Liver (tissue), 7 donors: ENCODE measurements at regions not wholly inside any gene's neighbourhood (a gene's known extent, or its start where the extent isn't known, plus 50 kb on each side); places are given as distances from the start of the nearest gene placed in this dataset.

Experiments used
- DNase-seq: peaks from one replicate; pipeline ENCODE4 v3.0.0-alpha.2; 2017; ENCODE audit warnings: low spot score
- H3K27ac ChIP-seq, 2 donors: one replicate each; pipeline ENCODE4 v1.7.0; 2013; ENCODE audit warnings: inconsistent platforms in 2 of 2, low read length in 2 of 2, control low read depth in 1 of 2, low read depth in 1 of 2, mild to moderate bottlenecking in 1 of 2
- H3K27me3 ChIP-seq, 4 donors: one replicate each; pipeline versions ENCODE4 v1.6.1 to v1.7.0; 2013; ENCODE audit warnings: low read length in 3 of 4, inconsistent platforms in 1 of 4, mild to moderate bottlenecking in 1 of 4, moderate library complexity in 1 of 4; ENCODE audit not compliant: control insufficient read depth in 4 of 4, insufficient read depth in 4 of 4
- H3K36me3 ChIP-seq, 4 donors: one replicate each; pipeline versions ENCODE4 v1.6.1 to v1.7.0; 2013; ENCODE audit warnings: low read length in 3 of 4, mild to moderate bottlenecking in 3 of 4, low read depth in 1 of 4, moderate library complexity in 1 of 4; ENCODE audit not compliant: control insufficient read depth in 4 of 4, insufficient read depth in 3 of 4
- H3K4me1 ChIP-seq, 4 donors: one replicate each; pipeline versions ENCODE4 v1.6.1 to v1.7.0; 2013; ENCODE audit warnings: low read length in 3 of 4, mild to moderate bottlenecking in 3 of 4, moderate library complexity in 1 of 4; ENCODE audit not compliant: control insufficient read depth in 4 of 4, insufficient read depth in 4 of 4
- H3K4me3 ChIP-seq, 3 donors: one replicate each; pipeline versions ENCODE4 v1.6.1 to v1.7.0; 2013; ENCODE audit warnings: low read length in 3 of 3, control low read depth in 1 of 3, low read depth in 1 of 3, mild to moderate bottlenecking in 1 of 3
- H3K9ac ChIP-seq, 2 donors: one replicate each; pipeline ENCODE4 v1.7.0; 2013; ENCODE audit warnings: low read length in 2 of 2, mild to moderate bottlenecking in 2 of 2, moderate library complexity in 2 of 2, control low read depth in 1 of 2, low read depth in 1 of 2
- H3K9me3 ChIP-seq, 4 donors: one replicate each; pipeline versions ENCODE4 v1.6.1 to v1.7.0; 2013; ENCODE audit warnings: low read length in 3 of 4; ENCODE audit not compliant: control insufficient read depth in 4 of 4
- EGR1 ChIP-seq, 2 donors: IDR thresholded peaks; 2 replicates each; pipeline ENCODE4 v1.6.1; 2016 to 2018; ENCODE audit warnings: antibody characterized with exemption in 2 of 2, low read depth in 2 of 2
- FOXA1 ChIP-seq: IDR thresholded peaks from 2 replicates; pipeline ENCODE4 v1.6.1; 2016; ENCODE audit warnings: antibody characterized with exemption
- FOXA2 ChIP-seq: IDR thresholded peaks from 2 replicates; pipeline ENCODE4 v1.6.1; 2016; ENCODE audit warnings: antibody characterized with exemption
- GABPA ChIP-seq, 2 donors: IDR thresholded peaks in 1 of 2; conservative IDR thresholded peaks in 1 of 2; 2 replicates each; pipeline ENCODE4 v1.6.1; 2016; ENCODE audit warnings: antibody characterized with exemption in 2 of 2, mild to moderate bottlenecking in 1 of 2, moderate library complexity in 1 of 2
- MAX ChIP-seq: IDR thresholded peaks from 2 replicates; pipeline ENCODE4 v1.6.1; 2016; ENCODE audit warnings: antibody characterized with exemption
- RXRA ChIP-seq, 2 donors: IDR thresholded peaks; 2 replicates each; pipeline ENCODE4 v1.6.1; 2017 to 2018; ENCODE audit warnings: antibody characterized with exemption in 2 of 2, mild to moderate bottlenecking in 1 of 2
- ZBTB33 ChIP-seq: IDR thresholded peaks from 2 replicates; pipeline ENCODE4 v1.6.1; 2016; ENCODE audit warnings: antibody characterized with exemption
- WGBS: extraction: QIAGEN DNeasy Blood & Tissue Kit; methylation state at CpG from one replicate; pipeline ENCODE4 v1.1.7; 2013; 5-methylcytosine and 5-hydroxymethylcytosine counted together
- TF ChIP-seq, protein P1 (sequence below): IDR thresholded peaks from 2 replicates; pipeline ENCODE4 v1.6.1; 2016; ENCODE audit warnings: antibody characterized with exemption
- donor health status: healthy.
- donor health status: healthy.
- donor health status: healthy.
- donor health status: healthy.

GRCh38 chr6:163637524-163637923, 223.0 kb downstream of the QKI start:
- no peaks in the 10 kb centered on the region for H3K36me3 ChIP-seq
- TF ChIP-seq FOXA2 (no peak), ZBTB33 (no peak), FOXA1 (no peak), MAX (no peak), EGR1 (IDR thresholded peaks at IDR 0.05; ENCODE audit: low read depth in 2 of 2) (no peak)
- TF ChIP-seq, protein P1, sequence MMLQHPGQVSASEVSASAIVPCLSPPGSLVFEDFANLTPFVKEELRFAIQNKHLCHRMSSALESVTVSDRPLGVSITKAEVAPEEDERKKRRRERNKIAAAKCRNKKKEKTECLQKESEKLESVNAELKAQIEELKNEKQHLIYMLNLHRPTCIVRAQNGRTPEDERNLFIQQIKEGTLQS = no peak
- no peak for DNase-seq
- no peaks in the 10 kb centered on the region for H3K4me1 ChIP-seq
- no peak overlapping the region for H3K27ac ChIP-seq
- H3K27me3 ChIP-seq = no peaks in the 10 kb centered on the region
- H3K9me3 ChIP-seq = no peaks in the 10 kb centered on the region
- no peak overlapping the region for H3K4me3 ChIP-seq
- WGBS = 58% methylated on average over 3 of the region's 3 CpGs
- H3K9ac ChIP-seq = no peak overlapping the region

- Histone ChIP-seq H3K9me3 (no peaks in the 10 kb centered on the region), H3K27ac (no peak overlapping the region), H3K9ac (no peak overlapping the region), H3K36me3 (no peaks in the 10 kb centered on the region), H3K4me1 (no peaks in the 10 kb centered on the region), H3K27me3 (no peaks in the 10 kb centered on the region), H3K4me3 (no peak overlapping the region)
- DNase-seq = no peak
- 74% methylated on average over 22 of the region's 22 CpGs for WGBS
- no peak for TF ChIP-seq RXRA (IDR thresholded peaks at IDR 0.05)
- no peak for TF ChIP-seq FOXA2
- no peak for TF ChIP-seq GABPA (IDR thresholded peaks at IDR 0.05 in 1 of 2, conservative IDR thresholded peaks at IDR 0.05 in 1 of 2)
Observed at GRCh38 chr6:163635731-163636364, 221.3 kb downstream of the QKI start.

GRCh38 chr6:163635315-163635714, 220.8 kb downstream of the QKI start:
- Histone ChIP-seq H3K36me3 (no peaks in the 10 kb centered on the region), H3K27ac (no peak overlapping the region), H3K9ac (no peak overlapping the region), H3K4me1 (no peaks in the 10 kb centered on the region), H3K27me3 (no peaks in the 10 kb centered on the region), H3K9me3 (peaks cover 0 to under 1% (median 0%) of the 10 kb centered on the region in 4 donors), H3K4me3 (no peak overlapping the region)
- TF ChIP-seq GABPA (IDR thresholded peaks at IDR 0.05 in 1 of 2, conservative IDR thresholded peaks at IDR 0.05 in 1 of 2) = no peak
- no peak for DNase-seq
- WGBS = 96% methylated on average over 6 of the region's 6 CpGs
